SK-N-MC (cell line): ENCODE measurements at regions not wholly inside any gene's neighbourhood (a gene's known extent, or its start where the extent isn't known, plus 50 kb on each side); places are given as distances from the start of the nearest gene placed in this dataset.

Experiments
- DNase-seq: peaks from one replicate; pipeline ENCODE4 v3.0.0-alpha.2; 2011; ENCODE audit warnings: low read depth, low spot score
- H3K27ac ChIP-seq: fragments of 200-600 bp; sonication (generic); 2 replicates; pipeline ENCODE4 v1.5.1; 2016; ENCODE audit warnings: mixed run types
- H3K36me3 ChIP-seq: fragments of 200-600 bp; sonication (generic); 2 replicates; pipeline ENCODE4 v1.6.1; 2017; ENCODE audit warnings: antibody characterized with exemption, low read length, mixed read lengths; ENCODE audit not compliant: insufficient read depth
- H3K4me3 ChIP-seq: fragments of 200-600 bp; sonication (generic); 2 replicates; pipeline ENCODE4 v1.5.1; 2016
- H3K9ac ChIP-seq: fragments of 200-600 bp; sonication (generic); 2 replicates; pipeline ENCODE4 v1.8.0; 2017; ENCODE audit warnings: mixed run types, mixed read lengths; ENCODE audit not compliant: insufficient read length
- H3K9me3 ChIP-seq: fragments of 200-600 bp; sonication (generic); 2 replicates; pipeline ENCODE4 v1.6.1; 2017; ENCODE audit warnings: low read depth, mild to moderate bottlenecking, antibody characterized with exemption, low read length, moderate library complexity, mixed read lengths
- EZH2 ChIP-seq: fragments of 200-600 bp; sonication (generic); IDR thresholded peaks from one replicate; pipeline ENCODE4 v1.6.1; 2017; ENCODE audit warnings: antibody characterized with exemption
- FOXP2 ChIP-seq: optimal IDR thresholded peaks from 2 replicates; pipeline ENCODE3; 2011; ENCODE audit warnings: mild to moderate bottlenecking, moderate library complexity; ENCODE audit not compliant: insufficient read depth; ENCODE audit errors: extremely low read length, control extremely low read depth
- POLR2AphosphoS5 ChIP-seq: IDR thresholded peaks from 2 replicates; pipeline ENCODE4 v1.6.1; 2012; ENCODE audit warnings: mild to moderate bottlenecking, low read depth, low read length, borderline replicate concordance

- DNase-seq: no peak
- Histone ChIP-seq H3K9ac (no peak overlapping the region), H3K9me3 (no peaks in the 10 kb centered on the region), H3K4me3 (no peak overlapping the region), H3K27ac (no peak overlapping the region), H3K36me3 (no peaks in the 10 kb centered on the region)
- TF ChIP-seq EZH2 (no peak), POLR2AphosphoS5 (no peak), FOXP2 (no peak)
These were observed 1034.0 kb upstream of the TMEM132C start for GRCh38 chr12:127233016-127233415.

DNA sequence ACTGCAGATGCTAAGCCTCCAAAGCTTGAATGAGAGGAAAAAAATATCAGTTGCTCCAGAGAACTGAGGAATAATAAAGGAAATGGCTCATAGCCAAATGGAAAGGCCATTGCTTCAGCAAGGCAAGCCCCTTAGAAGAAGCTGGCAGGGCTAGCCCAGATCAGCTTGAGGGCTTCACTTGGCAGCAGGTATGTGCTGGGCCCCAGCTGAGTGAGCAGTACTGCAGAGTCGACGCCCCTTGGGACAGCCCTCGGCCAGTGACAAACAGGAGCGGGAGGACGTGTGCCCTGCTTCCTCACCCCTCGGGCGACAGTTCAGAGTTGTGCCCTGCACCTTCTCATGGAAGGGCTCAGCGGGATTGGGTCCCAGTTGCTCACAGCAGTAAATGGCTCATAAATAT, 1031.2 kb upstream of the TMEM132C start:
- Histone ChIP-seq H3K4me3 (no peak overlapping the region), H3K27ac (no peak overlapping the region), H3K36me3 (no peaks in the 10 kb centered on the region), H3K9ac (no peak overlapping the region), H3K9me3 (no peaks in the 10 kb centered on the region)
- no peak for DNase-seq
- TF ChIP-seq EZH2 (no peak), FOXP2 (no peak), POLR2AphosphoS5 (no peak)

- TF ChIP-seq EZH2: no peak
- no peak for TF ChIP-seq FOXP2
- no peak for TF ChIP-seq POLR2AphosphoS5
- no peak for DNase-seq
- H3K36me3 ChIP-seq: no peaks in the 10 kb centered on the region
- H3K9me3 ChIP-seq: no peaks in the 10 kb centered on the region
- no peak overlapping the region for H3K4me3 ChIP-seq
- H3K27ac ChIP-seq: no peak overlapping the region
- no peak overlapping the region for H3K9ac ChIP-seq
These were observed 1030.5 kb upstream of the TMEM132C start for GRCh38 chr12:127236491-127236890.

DNA sequence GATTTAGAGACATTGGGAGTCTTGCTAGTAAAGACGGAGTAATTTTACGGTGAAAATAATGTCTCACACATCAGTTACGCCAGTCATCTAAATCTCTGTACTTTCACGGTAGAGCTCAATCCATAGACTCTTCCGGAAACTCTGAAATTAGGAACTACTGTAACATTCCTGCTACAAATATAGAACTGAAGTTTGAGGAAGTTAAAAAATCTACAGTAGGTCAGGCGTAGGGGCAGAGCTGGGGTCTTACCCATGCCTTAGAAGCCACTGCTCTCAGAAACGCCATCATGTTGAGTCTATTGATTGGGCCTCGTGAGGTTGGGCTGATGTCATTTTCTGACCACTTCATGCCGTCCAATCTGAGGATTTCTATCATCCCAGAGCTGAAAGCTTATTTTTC, 1029.8 kb upstream of the TMEM132C start:
- H3K4me3 ChIP-seq: no peak overlapping the region
- H3K9me3 ChIP-seq: no peaks in the 10 kb centered on the region
- H3K9ac ChIP-seq: no peak overlapping the region
- no peak overlapping the region for H3K27ac ChIP-seq
- DNase-seq: no peak
- no peaks in the 10 kb centered on the region for H3K36me3 ChIP-seq
- TF ChIP-seq FOXP2 (no peak), EZH2 (no peak), POLR2AphosphoS5 (no peak)

GRCh38 chr12:127238107-127238506, 1028.9 kb upstream of the TMEM132C start:
- Histone ChIP-seq H3K4me3 (no peak overlapping the region), H3K9me3 (no peaks in the 10 kb centered on the region), H3K9ac (no peak overlapping the region), H3K36me3 (no peaks in the 10 kb centered on the region), H3K27ac (no peak overlapping the region)
- no peak for TF ChIP-seq POLR2AphosphoS5
- TF ChIP-seq EZH2: no peak
- TF ChIP-seq FOXP2: no peak
- no peak for DNase-seq

GRCh38 chr12:127239781-127240180, 1027.2 kb upstream of the TMEM132C start:
- H3K27ac ChIP-seq: no peak overlapping the region
- no peaks in the 10 kb centered on the region for H3K36me3 ChIP-seq
- no peaks in the 10 kb centered on the region for H3K9me3 ChIP-seq
- no peak for DNase-seq
- H3K4me3 ChIP-seq: no peak overlapping the region
- H3K9ac ChIP-seq: no peak overlapping the region
- TF ChIP-seq EZH2 (no peak), POLR2AphosphoS5 (no peak), FOXP2 (no peak)

DNA sequence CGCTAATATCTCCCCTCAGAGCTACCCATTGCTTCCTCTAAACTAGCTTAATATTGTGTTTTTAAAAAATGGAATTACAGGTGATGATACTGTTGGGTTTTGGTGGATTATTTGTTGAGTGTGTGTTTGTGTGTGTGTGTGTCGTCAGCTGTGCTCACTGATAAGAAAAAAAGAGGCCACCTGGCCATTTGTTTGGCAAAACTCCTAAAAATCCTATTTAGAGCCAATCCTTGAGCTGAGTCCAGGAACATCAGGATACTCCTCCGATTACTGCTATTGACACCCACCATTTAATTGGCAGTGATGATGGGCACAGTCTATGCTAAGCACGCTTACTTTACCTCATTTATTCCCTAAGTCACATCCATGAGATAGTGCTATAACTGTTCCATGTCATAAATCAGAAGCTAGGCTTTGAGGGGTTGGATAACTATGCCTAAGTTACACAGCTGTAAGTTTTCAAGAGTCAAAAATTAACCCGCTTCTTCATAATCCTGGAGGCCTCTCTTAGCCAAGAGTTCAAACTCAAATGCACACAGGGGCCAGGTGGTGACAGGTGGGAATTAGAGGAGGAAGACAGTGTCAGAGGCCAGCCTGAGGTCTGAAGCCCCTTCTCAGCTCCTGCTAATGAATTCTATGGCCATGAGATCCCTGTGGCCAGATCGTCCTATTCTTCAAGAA, 1026.6 kb upstream of the TMEM132C start:
- Histone ChIP-seq H3K9me3 (no peaks in the 10 kb centered on the region), H3K9ac (no peak overlapping the region), H3K36me3 (no peaks in the 10 kb centered on the region), H3K27ac (no peak overlapping the region), H3K4me3 (no peak overlapping the region)
- no peak for DNase-seq
- TF ChIP-seq EZH2: no peak
- TF ChIP-seq FOXP2: no peak
- no peak for TF ChIP-seq POLR2AphosphoS5

GRCh38 chr12:127241072-127241817, 1025.7 kb upstream of the TMEM132C start:
- TF ChIP-seq POLR2AphosphoS5 (no peak), EZH2 (no peak), FOXP2 (no peak)
- Histone ChIP-seq H3K9me3 (no peaks in the 10 kb centered on the region), H3K36me3 (no peaks in the 10 kb centered on the region), H3K9ac (no peak overlapping the region), H3K27ac (no peak overlapping the region), H3K4me3 (no peak overlapping the region)
- DNase-seq: no peak
